Heart left ventricle (tissue), 13 donors: ENCODE measurements at regions not wholly inside any gene's neighbourhood (a gene's known extent, or its start where the extent isn't known, plus 50 kb on each side); places are given as distances from the start of the nearest gene placed in this dataset.

Experiments used
- POLR2A ChIP-seq, 2 donors: fragments of 450-650 bp; IDR thresholded peaks; one replicate each; pipeline ENCODE4 v1.6.1; 2017; ENCODE audit warnings: antibody characterized with exemption in 2 of 2, mild to moderate bottlenecking in 2 of 2, moderate library complexity in 2 of 2
- TF ChIP-seq, protein P1 (sequence below), 12 donors: fragments of 200-600 bp; sonication (generic) in 4 of 12; IDR thresholded peaks; one replicate each; pipeline versions ENCODE4 v1.5.0 to v1.8.0; 2018 to 2022; ENCODE audit warnings: antibody characterized with exemption in 12 of 12, mild to moderate bottlenecking in 5 of 12
- donor health status: ischemic (EF 13 %, LVEDD 7.1; RV severe dilation, severe dysfunction).
- donor health status: DM: no; HTN: yes; CAD: no.
- donor health status: DM: no; HTN: no; CAD: no.
- donor health status: ischemic (EF 25% LVEDD 6.9; RV normal size, moderate dysfunction).
- donor health status: ischemic (EF 25% LVEDD 5.7; RV mildly dilated, moderate dysfunction).
- donor health status: ischemic (EF 35%, LVEDD 5.7; RV mildly dilated, moderate dysfunction).
- donor health status: nonischemic (EF 11% LVEDD 7.7; RV severe dilation, severe dysfunction).
- donor health status: DM: yes; HTN: yes; CAD: no.
- donor health status: PGD.
- donor health status: ischemic (EF 29% LVEDD 5.4; RV normal size, mild dysfunction).
- donor health status: nonischemic (EF 23%, LVEDD 6.1; RV moderate dilation, normal function).

DNA sequence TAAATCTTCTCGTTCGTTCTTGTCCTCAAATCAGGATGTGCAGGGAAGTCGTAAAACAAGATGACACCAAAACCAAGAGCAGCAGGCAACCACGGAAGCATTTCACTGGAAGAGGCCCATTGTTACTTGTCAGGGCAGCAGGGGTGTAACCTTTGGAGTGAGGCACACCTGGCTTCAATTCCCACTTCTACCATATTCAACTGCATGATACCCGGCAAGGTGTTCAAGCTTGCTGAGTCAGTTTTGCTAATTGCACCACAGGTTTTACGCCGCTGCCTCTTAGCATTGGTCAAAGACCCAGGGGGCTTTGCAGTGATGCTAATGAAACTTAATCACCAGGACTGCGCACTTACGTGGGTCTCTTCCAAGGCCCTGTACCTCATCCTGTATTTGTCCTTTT, 50.0 kb upstream of the PTER start:
- TF ChIP-seq, protein P1, sequence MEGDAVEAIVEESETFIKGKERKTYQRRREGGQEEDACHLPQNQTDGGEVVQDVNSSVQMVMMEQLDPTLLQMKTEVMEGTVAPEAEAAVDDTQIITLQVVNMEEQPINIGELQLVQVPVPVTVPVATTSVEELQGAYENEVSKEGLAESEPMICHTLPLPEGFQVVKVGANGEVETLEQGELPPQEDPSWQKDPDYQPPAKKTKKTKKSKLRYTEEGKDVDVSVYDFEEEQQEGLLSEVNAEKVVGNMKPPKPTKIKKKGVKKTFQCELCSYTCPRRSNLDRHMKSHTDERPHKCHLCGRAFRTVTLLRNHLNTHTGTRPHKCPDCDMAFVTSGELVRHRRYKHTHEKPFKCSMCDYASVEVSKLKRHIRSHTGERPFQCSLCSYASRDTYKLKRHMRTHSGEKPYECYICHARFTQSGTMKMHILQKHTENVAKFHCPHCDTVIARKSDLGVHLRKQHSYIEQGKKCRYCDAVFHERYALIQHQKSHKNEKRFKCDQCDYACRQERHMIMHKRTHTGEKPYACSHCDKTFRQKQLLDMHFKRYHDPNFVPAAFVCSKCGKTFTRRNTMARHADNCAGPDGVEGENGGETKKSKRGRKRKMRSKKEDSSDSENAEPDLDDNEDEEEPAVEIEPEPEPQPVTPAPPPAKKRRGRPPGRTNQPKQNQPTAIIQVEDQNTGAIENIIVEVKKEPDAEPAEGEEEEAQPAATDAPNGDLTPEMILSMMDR (IDR thresholded peaks at IDR 0.05) = no peak
- no peak for TF ChIP-seq POLR2A (IDR thresholded peaks at IDR 0.05)
